ENCODE measurements at regions not wholly inside any gene's neighbourhood (a gene's known extent, or its start where the extent isn't known, plus 50 kb on each side); places are given as distances from the start of the nearest gene placed in this dataset.
"Not testable (repeated sequence)": the region's sequence is repeated elsewhere in the genome, so short reads cannot be mapped to it uniquely, and the experiment has no call there.

GRCh38 chr4:64960516-64960915, 551.3 kb upstream of the TECRL start:
- DNase-seq, result no peak

- DNase-seq, result no peak
These were observed 531.4 kb upstream of the TECRL start for GRCh38 chr4:64940698-64941097.

- no peak for DNase-seq
These were observed 526.3 kb upstream of the TECRL start for GRCh38 chr4:64935469-64936001.

GRCh38 chr4:64911846-64912245, 502.6 kb upstream of the TECRL start:
- DNase-seq, result no peak

GRCh38 chr4:64903986-64904385, 494.7 kb upstream of the TECRL start:
- DNase-seq, result no peak

- DNase-seq, result no peak
These were observed 490.3 kb upstream of the TECRL start for GRCh38 chr4:64899563-64899962.

GRCh38 chr4:64899030-64899429, 489.8 kb upstream of the TECRL start:
- DNase-seq, result not testable (repeated sequence)

- no peak for DNase-seq
These were observed 488.4 kb upstream of the TECRL start for GRCh38 chr4:64897683-64898082.

GRCh38 chr4:64895031-64895430, 485.8 kb upstream of the TECRL start:
- DNase-seq, result no peak

GRCh38 chr4:64893205-64893604, 484.0 kb upstream of the TECRL start:
- DNase-seq, result no peak

GRCh38 chr4:64889906-64890610, 480.8 kb upstream of the TECRL start:
- DNase-seq, result no peak

- DNase-seq, result no peak
These were observed 474.0 kb upstream of the TECRL start for GRCh38 chr4:64883087-64883807.

- no peak for DNase-seq
These were observed 473.2 kb upstream of the TECRL start for GRCh38 chr4:64882311-64883086.

GRCh38 chr4:64880557-64880956, 471.3 kb upstream of the TECRL start:
- DNase-seq, result no peak

GRCh38 chr4:64876021-64876420, 466.8 kb upstream of the TECRL start:
- DNase-seq, result no peak

GRCh38 chr4:64870558-64870957, 461.3 kb upstream of the TECRL start:
- DNase-seq, result no peak

- DNase-seq, result no peak
These were observed 448.6 kb upstream of the TECRL start for GRCh38 chr4:64857815-64858214.

- no peak for DNase-seq
These were observed 447.9 kb upstream of the TECRL start for GRCh38 chr4:64857198-64857597.

- no peak for DNase-seq
These were observed 437.2 kb upstream of the TECRL start for GRCh38 chr4:64846417-64846816.

GRCh38 chr4:64829749-64830148, 420.5 kb upstream of the TECRL start:
- no peak for DNase-seq

- no peak for DNase-seq
These were observed 415.3 kb upstream of the TECRL start for GRCh38 chr4:64824591-64824990.

- DNase-seq, result no peak
These were observed 413.2 kb upstream of the TECRL start for GRCh38 chr4:64822405-64822804.

GRCh38 chr4:64821219-64821976, 412.1 kb upstream of the TECRL start:
- no peak for DNase-seq

All from NCI-H2081 treated with DMSO at 0.1 percent for 48 hours (cell line).